ENCODE measurements at regions not wholly inside any gene's neighbourhood (a gene's known extent, or its start where the extent isn't known, plus 50 kb on each side); places are given as distances from the start of the nearest gene placed in this dataset.

DNA sequence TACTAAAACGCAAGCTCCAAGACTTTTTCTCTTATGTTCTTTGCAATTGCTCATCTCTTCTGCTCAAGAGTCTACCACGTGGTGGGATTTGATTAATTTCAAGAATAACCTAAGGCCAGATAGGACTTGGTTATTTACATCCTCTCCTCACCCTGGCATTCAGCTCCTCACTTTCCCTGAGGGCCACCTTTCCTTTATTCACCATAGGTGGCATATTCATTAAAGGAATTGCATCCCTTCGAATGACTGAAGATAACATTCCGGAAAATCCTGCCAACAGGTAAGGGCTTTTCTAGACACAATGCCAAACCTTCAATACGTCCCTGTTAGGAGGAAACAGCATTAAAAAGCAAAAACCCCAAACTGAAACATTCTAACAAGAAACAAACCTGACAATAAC lies 220.0 kb upstream of the KBTBD8 start:
- no peaks in the 10 kb centered on the region for H3K9me2 ChIP-seq (ENCODE audit: insufficient read depth)
- H3K27ac ChIP-seq = no peak overlapping the region
- no peak overlapping the region for H2AFZ ChIP-seq
- no peak overlapping the region for H3K4me3 ChIP-seq
- intact Hi-C loops (cut with micrococcal nuclease; ENCODE audit: unreplicated experiment) = no loop called here
- H3K36me3 ChIP-seq (ENCODE audit: low read depth) = no peaks in the 10 kb centered on the region
- H3F3A ChIP-seq (ENCODE audit: insufficient read depth, low read depth) = no peaks in the 10 kb centered on the region
- TF ChIP-seq, protein P1, sequence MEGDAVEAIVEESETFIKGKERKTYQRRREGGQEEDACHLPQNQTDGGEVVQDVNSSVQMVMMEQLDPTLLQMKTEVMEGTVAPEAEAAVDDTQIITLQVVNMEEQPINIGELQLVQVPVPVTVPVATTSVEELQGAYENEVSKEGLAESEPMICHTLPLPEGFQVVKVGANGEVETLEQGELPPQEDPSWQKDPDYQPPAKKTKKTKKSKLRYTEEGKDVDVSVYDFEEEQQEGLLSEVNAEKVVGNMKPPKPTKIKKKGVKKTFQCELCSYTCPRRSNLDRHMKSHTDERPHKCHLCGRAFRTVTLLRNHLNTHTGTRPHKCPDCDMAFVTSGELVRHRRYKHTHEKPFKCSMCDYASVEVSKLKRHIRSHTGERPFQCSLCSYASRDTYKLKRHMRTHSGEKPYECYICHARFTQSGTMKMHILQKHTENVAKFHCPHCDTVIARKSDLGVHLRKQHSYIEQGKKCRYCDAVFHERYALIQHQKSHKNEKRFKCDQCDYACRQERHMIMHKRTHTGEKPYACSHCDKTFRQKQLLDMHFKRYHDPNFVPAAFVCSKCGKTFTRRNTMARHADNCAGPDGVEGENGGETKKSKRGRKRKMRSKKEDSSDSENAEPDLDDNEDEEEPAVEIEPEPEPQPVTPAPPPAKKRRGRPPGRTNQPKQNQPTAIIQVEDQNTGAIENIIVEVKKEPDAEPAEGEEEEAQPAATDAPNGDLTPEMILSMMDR (conservative IDR thresholded peaks at IDR 0.05) = no peak
- TF ChIP-seq EZH2 (IDR thresholded peaks at IDR 0.05; ENCODE audit: low read depth) = no peak
- no peak overlapping the region for H3K4me2 ChIP-seq
- no peaks in the 10 kb centered on the region for H3K9me3 ChIP-seq (ENCODE audit: insufficient read depth, low read depth)
- ChIA-PET CTCF (interaction anchor here (0.5 kb wide), 1 partner anchor 101 kb away, joined by 4 read pairs; no protein-coding TSS in a partner anchor), POLR2A (ENCODE audit: unreplicated experiment) (no interaction called here)
- no peaks in the 10 kb centered on the region for H3K4me1 ChIP-seq (replicated peaks; ENCODE audit: insufficient read depth)
- no peaks in the 10 kb centered on the region for H3K79me2 ChIP-seq (ENCODE audit: low read depth)
- BruUV-seq (replicated peaks) = no TSS peak
- H3K27me3 ChIP-seq (ENCODE audit: insufficient read depth, low read depth) = no peaks in the 10 kb centered on the region
- DNase-seq = no peak
- no peaks in the 10 kb centered on the region for H4K20me1 ChIP-seq (ENCODE audit: insufficient read depth)

DNA sequence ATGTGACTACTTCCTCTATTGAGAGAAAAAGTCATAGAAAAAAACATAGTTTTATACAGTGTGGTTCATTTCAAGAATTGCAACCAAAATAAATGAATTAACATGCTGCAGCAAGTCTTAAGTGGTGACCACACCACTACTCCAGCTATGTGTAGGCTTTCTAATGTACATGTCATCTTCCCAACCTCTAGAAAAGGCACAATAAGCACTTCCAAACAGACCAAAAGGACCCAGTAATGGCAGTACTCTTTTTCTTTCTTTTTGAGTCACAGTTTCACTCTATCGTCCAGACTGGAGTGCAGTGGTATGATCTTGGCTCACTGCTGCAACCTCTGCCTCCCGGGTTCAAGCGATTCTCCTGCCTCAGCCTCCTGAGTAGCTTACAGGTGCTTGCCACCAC lies 219.3 kb upstream of the KBTBD8 start:
- DNase-seq = no peak
- Histone ChIP-seq H3K79me2 (ENCODE audit: low read depth) (no peaks in the 10 kb centered on the region), H4K20me1 (ENCODE audit: insufficient read depth) (no peaks in the 10 kb centered on the region), H3K4me2 (no peak overlapping the region), H2AFZ (no peak overlapping the region), H3K27ac (no peak overlapping the region), H3K4me1 (replicated peaks; ENCODE audit: insufficient read depth) (no peaks in the 10 kb centered on the region), H3K9me2 (ENCODE audit: insufficient read depth) (no peaks in the 10 kb centered on the region), H3K9me3 (ENCODE audit: insufficient read depth, low read depth) (no peaks in the 10 kb centered on the region), H3K27me3 (ENCODE audit: insufficient read depth, low read depth) (no peaks in the 10 kb centered on the region), H3F3A (ENCODE audit: insufficient read depth, low read depth) (no peaks in the 10 kb centered on the region), H3K4me3 (no peak overlapping the region), H3K36me3 (ENCODE audit: low read depth) (no peaks in the 10 kb centered on the region)
- BruUV-seq (replicated peaks) = no TSS peak
- ChIA-PET POLR2A (ENCODE audit: unreplicated experiment) (no interaction called here), CTCF (no interaction called here)
- TF ChIP-seq EZH2 (IDR thresholded peaks at IDR 0.05; ENCODE audit: low read depth) = no peak
- TF ChIP-seq, protein P1 (conservative IDR thresholded peaks at IDR 0.05) = no peak
- intact Hi-C loops (cut with micrococcal nuclease; ENCODE audit: unreplicated experiment) = no loop called here

DNA sequence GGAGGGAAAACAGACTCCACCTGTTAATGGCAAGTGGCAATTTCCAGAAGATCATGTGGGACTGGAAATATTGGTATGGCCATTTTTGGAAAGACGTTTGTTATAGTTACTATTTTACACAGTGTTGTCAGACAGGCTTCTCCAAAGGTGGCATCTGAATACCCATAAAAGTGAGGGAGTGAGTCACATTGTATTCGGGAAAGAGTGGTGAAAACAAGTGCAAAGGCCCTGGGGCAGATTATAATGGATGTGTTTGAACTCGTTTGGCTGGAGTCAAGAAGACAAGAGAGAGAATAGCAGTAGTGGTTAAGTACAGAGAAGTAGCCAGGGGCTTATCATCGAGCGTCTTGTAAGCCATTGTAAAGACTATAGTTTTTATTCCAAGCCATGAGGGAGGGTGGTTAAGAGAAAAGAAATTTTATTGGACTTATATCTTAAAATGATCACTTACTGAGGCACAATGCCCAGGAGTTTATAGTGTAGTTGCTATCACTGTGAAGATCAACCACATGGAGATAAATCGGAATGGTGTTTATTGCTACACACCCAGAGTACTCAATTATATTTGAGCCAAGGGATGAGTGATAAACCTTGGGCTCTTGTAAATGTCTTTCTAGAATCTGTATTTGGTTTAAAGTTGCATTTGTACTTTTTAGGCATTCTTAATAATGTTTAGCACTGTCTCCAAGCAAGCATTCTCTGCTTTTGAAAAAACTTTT lies 212.8 kb upstream of the KBTBD8 start:
- H4K20me1 ChIP-seq (ENCODE audit: insufficient read depth) = no peaks in the 10 kb centered on the region
- intact Hi-C loops (cut with micrococcal nuclease; ENCODE audit: unreplicated experiment) = no loop called here
- no peaks in the 10 kb centered on the region for H3K9me2 ChIP-seq (ENCODE audit: insufficient read depth)
- H3K27ac ChIP-seq = no peak overlapping the region
- no peaks in the 10 kb centered on the region for H3K79me2 ChIP-seq (ENCODE audit: low read depth)
- no peak for DNase-seq
- H3F3A ChIP-seq (ENCODE audit: insufficient read depth, low read depth) = no peaks in the 10 kb centered on the region
- POLR2A ChIA-PET (ENCODE audit: unreplicated experiment) = no interaction called here
- H3K9me3 ChIP-seq (ENCODE audit: insufficient read depth, low read depth) = no peaks in the 10 kb centered on the region
- no peaks in the 10 kb centered on the region for H3K4me1 ChIP-seq (replicated peaks; ENCODE audit: insufficient read depth)
- CTCF ChIA-PET = no interaction called here
- TF ChIP-seq EZH2 (IDR thresholded peaks at IDR 0.05; ENCODE audit: low read depth) = no peak
- TF ChIP-seq, protein P1 (conservative IDR thresholded peaks at IDR 0.05) = no peak
- no peaks in the 10 kb centered on the region for H3K27me3 ChIP-seq (ENCODE audit: insufficient read depth, low read depth)
- H3K4me3 ChIP-seq = no peak overlapping the region
- H2AFZ ChIP-seq = no peak overlapping the region
- no TSS peak for BruUV-seq (replicated peaks)
- H3K36me3 ChIP-seq (ENCODE audit: low read depth) = no peaks in the 10 kb centered on the region
- no peak overlapping the region for H3K4me2 ChIP-seq
